GM21619 (cell line): ENCODE measurements at regions not wholly inside any gene's neighbourhood (a gene's known extent, or its start where the extent isn't known, plus 50 kb on each side); places are given as distances from the start of the nearest gene placed in this dataset.

Experiments
- ATAC-seq: cut with Tn5 transposase; IDR thresholded peaks from one replicate; pipeline ENCODE4 v1.9.1; 2021; ENCODE audit not compliant: unreplicated experiment

GRCh38 chr3:35946854-35947515 is 307.7 kb downstream of the ARPP21 start:
- no peak for ATAC-seq

GRCh38 chr3:35950021-35950420 is 310.7 kb downstream of the ARPP21 start:
- ATAC-seq, result no peak

- ATAC-seq, result no peak
These were observed 315.1 kb downstream of the ARPP21 start for GRCh38 chr3:35954413-35954812.

GRCh38 chr3:35965908-35966307 is 326.6 kb downstream of the ARPP21 start:
- no peak for ATAC-seq

- no peak for ATAC-seq
These were observed 327.5 kb downstream of the ARPP21 start for GRCh38 chr3:35966629-35967464.

- ATAC-seq, result no peak
These were observed 328.8 kb downstream of the ARPP21 start for GRCh38 chr3:35968043-35968622.

- ATAC-seq, result no peak
These were observed 330.1 kb downstream of the ARPP21 start for GRCh38 chr3:35969406-35969805.

- ATAC-seq, result no peak
These were observed 331.5 kb downstream of the ARPP21 start for GRCh38 chr3:35970793-35971192.

- no peak for ATAC-seq
These were observed 332.4 kb downstream of the ARPP21 start for GRCh38 chr3:35971686-35972085.

- no peak for ATAC-seq
These were observed 335.5 kb downstream of the ARPP21 start for GRCh38 chr3:35974872-35975271.

GRCh38 chr3:35986161-35986560 is 346.8 kb downstream of the ARPP21 start:
- no peak for ATAC-seq

- no peak for ATAC-seq
These were observed 348.1 kb downstream of the ARPP21 start for GRCh38 chr3:35987386-35987785.

GRCh38 chr3:35992041-35992440 is 352.7 kb downstream of the ARPP21 start:
- ATAC-seq, result no peak

- no peak for ATAC-seq
These were observed 368.5 kb upstream of the STAC start for GRCh38 chr3:36011791-36012190.

- ATAC-seq, result no peak
These were observed 366.9 kb upstream of the STAC start for GRCh38 chr3:36013425-36013824.

GRCh38 chr3:36025232-36025631 is 355.1 kb upstream of the STAC start:
- ATAC-seq, result no peak

GRCh38 chr3:36032180-36033047 is 347.9 kb upstream of the STAC start:
- ATAC-seq, result no peak

- ATAC-seq, result no peak
These were observed 321.8 kb upstream of the STAC start for GRCh38 chr3:36058404-36059030.

GRCh38 chr3:36060950-36061349 is 319.4 kb upstream of the STAC start:
- no peak for ATAC-seq

- no peak for ATAC-seq
These were observed 316.3 kb upstream of the STAC start for GRCh38 chr3:36063992-36064391.

GRCh38 chr3:36065321-36065720 is 315.0 kb upstream of the STAC start:
- ATAC-seq, result no peak
